GM12873 (cell line): ENCODE measurements at regions not wholly inside any gene's neighbourhood (a gene's known extent, or its start where the extent isn't known, plus 50 kb on each side); places are given as distances from the start of the nearest gene placed in this dataset.

Source experiments
- CTCF ChIP-seq: IDR thresholded peaks from 2 replicates; pipeline ENCODE4 v1.5.1; 2012; ENCODE audit warnings: low read depth, mild to moderate bottlenecking, moderate library complexity, low read length, control low read depth; ENCODE audit not compliant: insufficient read depth; ENCODE audit errors: missing control alignments

GRCh38 chr18:46179306-46179705 is 75.1 kb downstream of the HAUS1 start:
- no peak for TF ChIP-seq CTCF

DNA sequence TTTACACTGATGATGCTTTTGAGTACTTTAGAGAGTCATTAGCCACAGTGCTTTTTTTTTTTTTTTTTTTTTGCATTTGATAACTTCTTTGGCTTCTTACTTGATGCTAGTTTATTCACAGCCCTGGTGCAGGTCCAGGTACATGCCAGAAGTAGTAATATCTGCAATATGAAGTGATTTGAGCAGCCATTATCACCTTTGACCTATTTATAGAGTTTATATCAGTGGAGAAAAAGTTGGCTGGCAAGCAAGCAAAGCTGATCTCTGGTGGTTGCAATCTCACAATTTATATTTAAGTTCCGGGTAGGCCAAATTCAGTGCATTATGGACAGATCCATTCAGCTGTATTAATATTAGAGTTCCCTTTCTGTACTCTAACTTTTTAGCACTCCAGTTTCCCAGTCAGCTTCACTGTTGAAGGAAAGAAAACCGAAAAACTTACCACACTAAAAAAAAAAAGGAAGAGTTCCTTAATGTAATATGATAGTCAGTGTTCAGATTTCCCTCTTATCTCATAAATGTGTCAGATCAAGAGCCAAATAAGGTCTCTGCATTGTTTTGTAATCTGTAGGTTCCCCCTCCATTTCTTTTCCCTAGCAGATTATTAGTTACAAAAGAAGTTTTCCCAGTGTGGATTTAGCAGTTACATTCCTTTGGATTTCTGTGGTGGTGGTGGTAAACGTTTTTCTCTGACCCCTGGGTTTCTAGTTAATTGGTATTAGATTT is 78.6 kb downstream of the HAUS1 start:
- no peak for TF ChIP-seq CTCF

DNA sequence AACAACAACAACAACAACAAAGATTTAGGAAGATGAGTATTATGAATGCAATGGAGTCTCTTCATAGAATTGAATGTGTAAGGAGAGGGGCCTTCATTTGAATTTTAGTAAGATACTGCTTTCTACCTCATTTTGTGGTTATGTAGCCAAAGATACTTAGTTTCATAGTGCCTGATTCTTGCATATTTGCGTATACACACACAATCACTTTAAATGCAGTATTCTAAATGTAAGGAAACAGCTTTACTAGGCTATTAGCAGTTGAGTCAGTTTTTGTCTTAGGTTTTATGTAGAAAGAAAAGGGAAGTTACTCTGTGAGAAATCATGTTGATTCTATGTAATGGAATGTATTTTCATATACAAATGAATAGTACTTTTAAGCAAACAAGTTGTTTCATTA is 80.5 kb downstream of the HAUS1 start:
- TF ChIP-seq CTCF: no peak

DNA sequence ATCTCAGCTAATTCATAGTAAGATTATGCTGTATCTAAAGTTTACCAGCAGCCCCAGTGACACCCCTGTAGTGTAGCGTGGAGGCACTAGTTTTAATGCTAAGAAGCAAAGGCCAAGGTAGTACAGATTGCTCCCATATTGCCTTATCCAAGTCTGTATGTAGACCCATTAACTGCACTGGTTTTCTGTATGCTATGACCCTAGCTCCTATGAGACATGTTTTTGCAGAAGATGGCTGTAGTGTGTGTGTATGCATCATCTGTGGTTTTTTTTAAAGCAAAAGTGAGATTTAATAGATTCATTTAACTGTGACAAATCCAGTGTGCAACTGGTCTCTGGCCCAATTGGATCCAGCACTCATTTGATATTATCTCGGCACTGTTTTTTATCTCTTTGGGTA is 86.5 kb downstream of the HAUS1 start:
- TF ChIP-seq CTCF: no peak

DNA sequence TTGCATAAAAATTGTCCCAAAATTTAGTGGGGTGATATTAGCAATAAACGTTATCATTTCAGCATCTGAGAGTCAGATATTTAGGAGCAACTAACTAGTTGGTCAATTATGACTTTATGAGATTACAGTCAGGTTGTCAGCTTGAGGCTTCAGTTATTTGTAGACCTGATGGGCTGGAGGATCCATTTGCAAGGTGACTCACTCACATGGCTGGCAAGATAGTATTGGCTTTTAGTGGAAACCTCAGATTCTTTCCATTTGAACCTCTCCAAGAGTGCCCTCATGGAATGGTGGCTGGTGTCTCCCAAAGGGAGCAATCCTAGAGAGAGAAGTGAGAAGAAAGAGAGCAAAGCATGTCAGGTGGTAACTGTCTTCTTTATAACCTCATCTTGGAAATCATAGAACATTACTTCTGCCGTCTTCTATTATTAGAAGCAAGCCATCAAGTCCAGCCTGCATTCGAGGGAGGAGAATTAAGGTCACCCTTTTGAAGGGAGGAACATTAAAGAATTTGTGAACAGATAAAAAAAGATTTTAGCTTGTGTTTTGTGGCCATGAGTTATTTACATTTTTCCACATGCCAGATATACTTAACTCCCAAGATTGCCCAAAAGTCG is 92.5 kb downstream of the HAUS1 start:
- no peak for TF ChIP-seq CTCF

DNA sequence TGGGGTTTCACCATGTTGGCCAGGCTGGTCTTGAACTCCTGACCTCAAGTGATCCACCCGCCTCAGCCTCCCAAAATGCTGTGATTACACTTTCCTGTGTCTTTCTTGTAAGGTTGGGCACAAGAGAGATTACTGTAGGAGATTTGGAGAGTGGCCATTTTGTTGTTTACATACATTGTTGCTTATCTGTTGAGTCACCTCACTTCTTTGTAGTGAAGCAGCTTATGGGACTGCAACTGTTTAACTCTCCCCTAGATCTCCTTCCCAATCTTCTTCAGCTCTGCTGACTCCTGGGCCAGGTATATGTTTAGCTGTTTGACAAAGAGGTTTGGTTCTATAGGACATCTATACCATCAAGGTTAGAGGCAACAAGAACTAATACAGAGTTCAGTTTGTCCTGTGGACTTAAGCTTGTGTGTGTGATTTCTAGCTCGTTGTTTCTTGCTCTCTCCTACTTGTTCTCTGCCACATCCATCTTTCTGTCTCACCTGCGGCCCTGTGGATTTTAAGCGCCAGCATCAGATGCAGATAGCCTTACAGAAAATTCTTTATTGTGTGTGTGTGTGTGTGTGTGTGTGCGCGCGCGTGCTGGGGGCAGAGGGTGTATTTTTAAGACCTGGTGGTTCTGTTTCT is 95.4 kb downstream of the HAUS1 start:
- no peak for TF ChIP-seq CTCF

GRCh38 chr18:46204143-46204542 is 100.0 kb downstream of the HAUS1 start:
- no peak for TF ChIP-seq CTCF
